Heart left ventricle (tissue), 16 donors: ENCODE measurements at regions not wholly inside any gene's neighbourhood (a gene's known extent, or its start where the extent isn't known, plus 50 kb on each side); places are given as distances from the start of the nearest gene placed in this dataset.

Source experiments
- ATAC-seq, 4 donors: fragments of 200-7000 bp; cut with Tn5 transposase; one replicate each; pipeline ENCODE4 v1.9.1; 2020 to 2022; ENCODE audit warnings: moderate library complexity in 4 of 4, mild to moderate bottlenecking in 3 of 4, moderate number of reproducible peaks in 1 of 4
- DNase-seq, 5 donors: peaks; one replicate each; pipeline ENCODE4 v3.0.0-alpha.2; 2020
- H3K27ac ChIP-seq, 12 donors: fragments of 200-600 bp; sonication (generic) in 4 of 12; one replicate each; pipeline versions ENCODE4 v1.5.0 to v1.8.0; 2016 to 2022; ENCODE audit warnings: mild to moderate bottlenecking in 2 of 12
- H3K27me3 ChIP-seq, 9 donors: fragments of 200-600 bp; sonication (generic) in 2 of 9; one replicate each; pipeline versions ENCODE4 v1.5.1 to v1.8.0; 2016 to 2022; ENCODE audit warnings: mild to moderate bottlenecking in 3 of 9
- H3K36me3 ChIP-seq, 9 donors: fragments of 200-600 bp; sonication (generic) in 2 of 9; one replicate each; pipeline versions ENCODE4 v1.5.0 to v1.8.0; 2018 to 2022; ENCODE audit warnings: mild to moderate bottlenecking in 2 of 9
- H3K4me1 ChIP-seq, 12 donors: fragments of 200-600 bp; sonication (generic) in 4 of 12; one replicate each; pipeline versions ENCODE4 v1.5.0 to v1.8.0; 2016 to 2022; ENCODE audit warnings: mild to moderate bottlenecking in 3 of 12
- H3K4me3 ChIP-seq, 12 donors: fragments of 200-600 bp; sonication (generic) in 4 of 12; one replicate each; pipeline versions ENCODE4 v1.5.0 to v1.8.0; 2017 to 2022; ENCODE audit warnings: mild to moderate bottlenecking in 9 of 12, moderate library complexity in 4 of 12
- H3K9me3 ChIP-seq, 12 donors: fragments of 200-600 bp; sonication (generic) in 4 of 12; one replicate each; pipeline versions ENCODE4 v1.5.0 to v1.8.0; 2016 to 2022; ENCODE audit warnings: mild to moderate bottlenecking in 1 of 12
- POLR2A ChIP-seq, 2 donors: fragments of 450-650 bp; IDR thresholded peaks; one replicate each; pipeline ENCODE4 v1.6.1; 2017; ENCODE audit warnings: antibody characterized with exemption in 2 of 2, mild to moderate bottlenecking in 2 of 2, moderate library complexity in 2 of 2
- WGBS, 4 donors: extraction: QIAGEN DNeasy Blood & Tissue Kit in 2 of 4; methylation state at CpG; one replicate each; pipeline versions ENCODE4 v1.1.5 to v1.1.7; 2013 to 2018; 5-methylcytosine and 5-hydroxymethylcytosine counted together
- intact Hi-C, 10 donors: fragments of 100-400 bp; cut with DNase I; formaldehyde crosslinking; loops; one replicate each; pipeline versions ENCODE4 v1.11.1 to v1.14.2; 2022
- TF ChIP-seq, protein P1 (sequence below), 12 donors: fragments of 200-600 bp; sonication (generic) in 4 of 12; IDR thresholded peaks; one replicate each; pipeline versions ENCODE4 v1.5.0 to v1.8.0; 2018 to 2022; ENCODE audit warnings: antibody characterized with exemption in 12 of 12, mild to moderate bottlenecking in 5 of 12
- donor health status: ischemic (EF 13 %, LVEDD 7.1; RV severe dilation, severe dysfunction).
- donor health status: healthy with polysubstance abuse.
- donor health status: DM: no; HTN: yes; CAD: no.
- donor health status: DM: no; HTN: no; CAD: no.
- donor health status: ischemic (EF 25% LVEDD 6.9; RV normal size, moderate dysfunction).
- donor health status: ischemic (EF 25% LVEDD 5.7; RV mildly dilated, moderate dysfunction).
- donor health status: healthy.
- donor health status: DM: yes; HTN: yes; CAD: no.
- donor health status: ischemic (EF 35%, LVEDD 5.7; RV mildly dilated, moderate dysfunction).
- donor health status: nonischemic (EF 11% LVEDD 7.7; RV severe dilation, severe dysfunction).
- donor health status: DM: yes; HTN: yes; CAD: no.
- donor health status: PGD.
- donor health status: ischemic (EF 29% LVEDD 5.4; RV normal size, mild dysfunction).
- donor health status: nonischemic (EF 23%, LVEDD 6.1; RV moderate dilation, normal function).

GRCh38 chr9:90256345-90256744 is 386.3 kb downstream of the DIRAS2 start:
- Histone ChIP-seq H3K27me3 (peaks cover 0 to 4% (median 0%) of the 10 kb centered on the region in 9 donors), H3K4me1 (no peaks in the 10 kb centered on the region), H3K9me3 (peaks cover 0 to 17% (median 5%) of the 10 kb centered on the region in 12 donors), H3K4me3 (no peak overlapping the region), H3K27ac (no peak overlapping the region), H3K36me3 (no peaks in the 10 kb centered on the region)
- no peak for TF ChIP-seq POLR2A (IDR thresholded peaks at IDR 0.05)
- TF ChIP-seq, protein P1, sequence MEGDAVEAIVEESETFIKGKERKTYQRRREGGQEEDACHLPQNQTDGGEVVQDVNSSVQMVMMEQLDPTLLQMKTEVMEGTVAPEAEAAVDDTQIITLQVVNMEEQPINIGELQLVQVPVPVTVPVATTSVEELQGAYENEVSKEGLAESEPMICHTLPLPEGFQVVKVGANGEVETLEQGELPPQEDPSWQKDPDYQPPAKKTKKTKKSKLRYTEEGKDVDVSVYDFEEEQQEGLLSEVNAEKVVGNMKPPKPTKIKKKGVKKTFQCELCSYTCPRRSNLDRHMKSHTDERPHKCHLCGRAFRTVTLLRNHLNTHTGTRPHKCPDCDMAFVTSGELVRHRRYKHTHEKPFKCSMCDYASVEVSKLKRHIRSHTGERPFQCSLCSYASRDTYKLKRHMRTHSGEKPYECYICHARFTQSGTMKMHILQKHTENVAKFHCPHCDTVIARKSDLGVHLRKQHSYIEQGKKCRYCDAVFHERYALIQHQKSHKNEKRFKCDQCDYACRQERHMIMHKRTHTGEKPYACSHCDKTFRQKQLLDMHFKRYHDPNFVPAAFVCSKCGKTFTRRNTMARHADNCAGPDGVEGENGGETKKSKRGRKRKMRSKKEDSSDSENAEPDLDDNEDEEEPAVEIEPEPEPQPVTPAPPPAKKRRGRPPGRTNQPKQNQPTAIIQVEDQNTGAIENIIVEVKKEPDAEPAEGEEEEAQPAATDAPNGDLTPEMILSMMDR (IDR thresholded peaks at IDR 0.05) = no peak
- ATAC-seq (no peak), DNase-seq (no peak)
- WGBS, 4 donors = 41 to 62% (median 53%) methylated on average over 2 of the region's 2 CpGs
- intact Hi-C loops = no loop called here

GRCh38 chr9:90259311-90260246 is 383.0 kb downstream of the DIRAS2 start:
- H3K9me3 ChIP-seq = peaks cover 0 to 26% (median 13%) of the 10 kb centered on the region in 12 donors
- ATAC-seq (no peak), DNase-seq (no peak)
- no peak overlapping the region for H3K27ac ChIP-seq
- no peak overlapping the region for H3K4me3 ChIP-seq
- no peaks in the 10 kb centered on the region for H3K4me1 ChIP-seq
- peaks cover 0 to 4% (median 0%) of the 10 kb centered on the region in 9 donors for H3K27me3 ChIP-seq
- 77 to 85% (median 80%) methylated on average over 7 of the region's 7 CpGs for WGBS, 4 donors
- no peaks in the 10 kb centered on the region for H3K36me3 ChIP-seq
- intact Hi-C loops = no loop called here
- no peak for TF ChIP-seq POLR2A (IDR thresholded peaks at IDR 0.05)
- TF ChIP-seq, protein P1 (IDR thresholded peaks at IDR 0.05) = no peak

GRCh38 chr9:90261698-90262097 is 380.9 kb downstream of the DIRAS2 start:
- no peak overlapping the region for H3K4me3 ChIP-seq
- no peaks in the 10 kb centered on the region for H3K4me1 ChIP-seq
- WGBS, 4 donors = 78 to 86% (median 81%) methylated on average over 2 of the region's 2 CpGs
- no peak for DNase-seq
- intact Hi-C loops = no loop called here
- no peaks in the 10 kb centered on the region for H3K36me3 ChIP-seq
- TF ChIP-seq, protein P1 (IDR thresholded peaks at IDR 0.05) = no peak
- no peak for TF ChIP-seq POLR2A (IDR thresholded peaks at IDR 0.05)
- H3K27ac ChIP-seq = no peak overlapping the region
- H3K9me3 ChIP-seq = peaks cover 0 to 26% (median 13%) of the 10 kb centered on the region in 12 donors
- no peak for ATAC-seq
- peaks cover 0 to 7% (median 0%) of the 10 kb centered on the region in 9 donors for H3K27me3 ChIP-seq

GRCh38 chr9:90268613-90269012 is 374.0 kb downstream of the DIRAS2 start:
- peaks cover 0 to 16% (median 2%) of the 10 kb centered on the region in 9 donors for H3K27me3 ChIP-seq
- no peaks in the 10 kb centered on the region for H3K36me3 ChIP-seq
- 60 to 81% (median 70%) methylated on average over 5 of the region's 5 CpGs for WGBS, 4 donors
- H3K9me3 ChIP-seq = no peaks in the 10 kb centered on the region
- H3K27ac ChIP-seq = no peak overlapping the region
- no peaks in the 10 kb centered on the region for H3K4me1 ChIP-seq
- DNase-seq = no peak
- ATAC-seq = no peak
- H3K4me3 ChIP-seq = no peak overlapping the region
- intact Hi-C loops = no loop called here
- TF ChIP-seq, protein P1 (IDR thresholded peaks at IDR 0.05) = no peak
- TF ChIP-seq POLR2A (IDR thresholded peaks at IDR 0.05) = no peak
